HepG2 (cell line): ENCODE measurements at regions not wholly inside any gene's neighbourhood (a gene's known extent, or its start where the extent isn't known, plus 50 kb on each side); places are given as distances from the start of the nearest gene placed in this dataset.

Experiments
- ATAC-seq: fragments of 200-7000 bp; cut with Tn5 transposase; 3 replicates; pipeline ENCODE4 v1.9.1; 2020; ENCODE audit warnings: mild to moderate bottlenecking, moderate library complexity
- BruUV-seq: library from RNA; stranded (reverse); fragments of 400-500 nt; replicated peaks from 2 replicates; lab custom pipeline; 2021; lab: Mats Ljungman, UMichigan
- CTCF ChIA-PET: fragments of 300-600 bp; formaldehyde crosslinking; extraction: SDS; loops from one replicate; lab custom pipeline; 2021; ENCODE audit warnings: low total read pairs, inconsistent platforms, low intra/inter-chr PET ratio; lab: Yijun Ruan, JAX
- POLR2A ChIA-PET: fragments of 350-600 bp; sonication (Branson Sonifier 250); formaldehyde crosslinking; loops from one replicate; lab custom pipeline; 2020; ENCODE audit warnings: antibody characterized with exemption, inconsistent platforms; lab: Yijun Ruan, JAX
- DNase-seq: peaks from one replicate; pipeline ENCODE4 v3.0.0-alpha.2; 2015; ENCODE audit warnings: low spot score
- FAIRE-seq: peaks from 3 replicates; lab custom pipeline; 2011; peaks lifted over from hg19 to GRCh38; lab: Jason Lieb, UNC
- H2AFZ ChIP-seq: one replicate; pipeline ENCODE4 v1.6.1; 2011; ENCODE audit warnings: low read length, inconsistent platforms
- H3K27ac ChIP-seq: fragments of 300-600 bp; 3 replicates; pipeline ENCODE4 v1.8.0; 2011; ENCODE audit warnings: mixed run types, mild to moderate bottlenecking, mixed read lengths, low read length, inconsistent platforms; ENCODE audit not compliant: insufficient read depth; ENCODE audit errors: extremely low read length
- H3K27me3 ChIP-seq, 2 experiments: fragments of 200-600 bp in 1 of 2; 2 replicates in 1 of 2; 3 replicates in 1 of 2; pipeline versions ENCODE4 v1.6.0 to v1.8.0; 2011; ENCODE audit warnings: low read length in 2 of 2, mild to moderate bottlenecking in 2 of 2, moderate library complexity in 2 of 2, inconsistent platforms in 1 of 2; ENCODE audit not compliant: insufficient read depth in 2 of 2, control insufficient read depth in 1 of 2
- H3K36me3 ChIP-seq, 2 experiments: fragments of 200-600 bp in 1 of 2; replicated peaks in 1 of 2; 2 replicates in 1 of 2; 3 replicates in 1 of 2; pipeline versions ENCODE4 v1.5.1 to v1.8.0; 2011; ENCODE audit warnings: low read length in 2 of 2, inconsistent platforms in 1 of 2; ENCODE audit not compliant: insufficient read depth in 2 of 2, control insufficient read depth in 1 of 2
- H3K4me1 ChIP-seq: 2 replicates; pipeline ENCODE4 v1.5.1; 2012; ENCODE audit warnings: low read length, inconsistent platforms; ENCODE audit not compliant: insufficient read depth
- H3K4me2 ChIP-seq: 2 replicates; pipeline ENCODE4 v1.6.0; 2011; ENCODE audit warnings: low read depth, low read length, inconsistent platforms
- H3K4me3 ChIP-seq, 3 experiments: fragments of 200-600 bp in 1 of 3; sonication (generic), shearing (Covaris generic) in 1 of 3; replicated peaks in 1 of 3; 2 replicates each; pipeline ENCODE4 v1.5.1; 2011 to 2016; ENCODE audit warnings: low read length in 3 of 3, inconsistent platforms in 2 of 3, low read depth in 2 of 3, mild to moderate bottlenecking in 2 of 3, control low read depth in 1 of 3, mixed read lengths in 1 of 3; ENCODE audit not compliant: insufficient read depth in 1 of 3
- H3K79me2 ChIP-seq: one replicate; pipeline ENCODE4 v1.6.1; 2011; ENCODE audit warnings: low read length, inconsistent platforms; ENCODE audit not compliant: insufficient read depth
- H3K9ac ChIP-seq: 2 replicates; pipeline ENCODE4 v1.6.0; 2011; ENCODE audit warnings: mild to moderate bottlenecking, low read depth, low read length, inconsistent platforms; ENCODE audit not compliant: insufficient read depth
- H3K9me3 ChIP-seq: 2 replicates; pipeline ENCODE4 v1.5.1; 2012; ENCODE audit warnings: mild to moderate bottlenecking, low read length
- H4K20me1 ChIP-seq: 2 replicates; pipeline ENCODE4 v1.6.0; 2011; ENCODE audit warnings: inconsistent platforms, mild to moderate bottlenecking, low read length, moderate library complexity; ENCODE audit not compliant: insufficient read depth
- AGO2 ChIP-seq: fragments of 200-400 bp; formaldehyde crosslinking; optimal IDR thresholded peaks from 2 replicates; pipeline ENCODE3; 2017; ENCODE audit warnings: mild to moderate bottlenecking, low read depth, low read length, moderate library complexity
- ATF1 ChIP-seq: IDR thresholded peaks from 2 replicates; pipeline ENCODE4 v1.6.1; 2016; ENCODE audit warnings: mild to moderate bottlenecking, control low read depth
- HES4 ChIP-seq: sonication (generic); formaldehyde crosslinking; IDR thresholded peaks from 2 replicates; pipeline ENCODE4 v1.9.0; 2021; ENCODE audit warnings: mild to moderate bottlenecking, missing genetic modification reagents, borderline replicate concordance
- KDM4B ChIP-seq: sonication (generic); formaldehyde crosslinking; IDR thresholded peaks from 2 replicates; pipeline ENCODE4 v1.4.0; 2020; ENCODE audit warnings: missing genetic modification reagents
- POLR2A ChIP-seq, 2 experiments: IDR thresholded peaks; 2 replicates each; pipeline ENCODE4 v1.6.1; 2011; ENCODE audit warnings: low read depth in 2 of 2, low read length in 2 of 2, mild to moderate bottlenecking in 1 of 2, moderate library complexity in 1 of 2; ENCODE audit not compliant: insufficient read depth in 1 of 2
- RXRB ChIP-seq: IDR thresholded peaks from 2 replicates; pipeline ENCODE4 v1.6.1; 2016; ENCODE audit warnings: borderline replicate concordance, missing genetic modification reagents, missing compliant biosample characterization
- ZFP90 ChIP-seq: sonication (generic); formaldehyde crosslinking; IDR thresholded peaks from 2 replicates; pipeline ENCODE4 v1.8.0; 2022; ENCODE audit warnings: missing genetic modification reagents, mild to moderate bottlenecking, inconsistent platforms, borderline replicate concordance
- ZKSCAN5 ChIP-seq: sonication (generic); formaldehyde crosslinking; IDR thresholded peaks from 2 replicates; pipeline ENCODE4 v1.5.1; 2020; ENCODE audit warnings: mild to moderate bottlenecking, missing genetic modification reagents
- ZNF441 ChIP-seq: sonication (generic); formaldehyde crosslinking; IDR thresholded peaks from 2 replicates; pipeline ENCODE4 v1.7.0; 2021; ENCODE audit warnings: missing genetic modification reagents, borderline replicate concordance
- ZNF512 ChIP-seq: sonication (generic); formaldehyde crosslinking; IDR thresholded peaks from 2 replicates; pipeline ENCODE4 v1.4.0; 2020; ENCODE audit warnings: mild to moderate bottlenecking, missing genetic modification reagents
- WGBS: methylation state at CpG from one replicate; pipeline ENCODE4 v1.1.6; 2017; ENCODE audit warnings: low lambda C conversion rate; 5-methylcytosine and 5-hydroxymethylcytosine counted together
- in situ Hi-C: cut with HindIII; loops from 2 replicates; pipeline ENCODE4 v1.10.0; 2017; ENCODE audit warnings: low pct_unique_long_range_greater_than_20kb; ENCODE audit not compliant: extremely low pct_ligation_motif_present
- intact Hi-C: fragments of 100-400 bp; cut with micrococcal nuclease; formaldehyde crosslinking; loops from one replicate; pipeline ENCODE4 v1.10.0; 2022; ENCODE audit not compliant: unreplicated experiment
- TF ChIP-seq, protein P1 (sequence below): sonication (generic); formaldehyde crosslinking; IDR thresholded peaks from 2 replicates; pipeline ENCODE4 v1.4.0; 2020; ENCODE audit warnings: mild to moderate bottlenecking, missing genetic modification reagents

GRCh38 chr9:106655966-106656365 is 207.0 kb upstream of the ZNF462 start:
- 3% methylated on average over 2 of the region's 2 CpGs for WGBS
- H3K9ac ChIP-seq, result no peak overlapping the region
- no peaks in the 10 kb centered on the region for H3K36me3 ChIP-seq
- H2AFZ ChIP-seq, result no peak overlapping the region
- no peaks in the 10 kb centered on the region for H3K4me1 ChIP-seq
- in situ Hi-C loops (no loop called here), intact Hi-C loops (no loop called here)
- no peak for DNase-seq
- BruUV-seq, result no TSS peak
- no peak overlapping the region for H3K4me3 ChIP-seq
- H4K20me1 ChIP-seq, result no peaks in the 10 kb centered on the region
- no peaks in the 10 kb centered on the region for H3K79me2 ChIP-seq
- TF ChIP-seq, protein P1, sequence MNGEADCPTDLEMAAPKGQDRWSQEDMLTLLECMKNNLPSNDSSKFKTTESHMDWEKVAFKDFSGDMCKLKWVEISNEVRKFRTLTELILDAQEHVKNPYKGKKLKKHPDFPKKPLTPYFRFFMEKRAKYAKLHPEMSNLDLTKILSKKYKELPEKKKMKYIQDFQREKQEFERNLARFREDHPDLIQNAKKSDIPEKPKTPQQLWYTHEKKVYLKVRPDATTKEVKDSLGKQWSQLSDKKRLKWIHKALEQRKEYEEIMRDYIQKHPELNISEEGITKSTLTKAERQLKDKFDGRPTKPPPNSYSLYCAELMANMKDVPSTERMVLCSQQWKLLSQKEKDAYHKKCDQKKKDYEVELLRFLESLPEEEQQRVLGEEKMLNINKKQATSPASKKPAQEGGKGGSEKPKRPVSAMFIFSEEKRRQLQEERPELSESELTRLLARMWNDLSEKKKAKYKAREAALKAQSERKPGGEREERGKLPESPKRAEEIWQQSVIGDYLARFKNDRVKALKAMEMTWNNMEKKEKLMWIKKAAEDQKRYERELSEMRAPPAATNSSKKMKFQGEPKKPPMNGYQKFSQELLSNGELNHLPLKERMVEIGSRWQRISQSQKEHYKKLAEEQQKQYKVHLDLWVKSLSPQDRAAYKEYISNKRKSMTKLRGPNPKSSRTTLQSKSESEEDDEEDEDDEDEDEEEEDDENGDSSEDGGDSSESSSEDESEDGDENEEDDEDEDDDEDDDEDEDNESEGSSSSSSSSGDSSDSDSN (CRISPR knock-in tag), result no peak
- TF ChIP-seq HES4 (CRISPR knock-in tag) (no peak), ZNF441 (CRISPR knock-in tag) (no peak), ZFP90 (CRISPR knock-in tag) (no peak), ATF1 (no peak), POLR2A (IDR thresholded peaks at IDR 0.05; ENCODE audit: insufficient read depth in 1 of 2, low read depth in 2 of 2, low read length in 2 of 2) (no peak), KDM4B (CRISPR knock-in tag) (no peak), ZKSCAN5 (CRISPR knock-in tag) (no peak), AGO2 (no peak), RXRB (CRISPR knock-in tag) (no peak), ZNF512 (CRISPR knock-in tag) (no peak)
- ChIA-PET CTCF (no interaction called here), POLR2A (no interaction called here)
- FAIRE-seq, result no peak
- ATAC-seq, result no peak
- H3K27ac ChIP-seq, result no peak overlapping the region
- no peaks in the 10 kb centered on the region for H3K9me3 ChIP-seq
- H3K27me3 ChIP-seq, result no peaks in the 10 kb centered on the region
- no peak overlapping the region for H3K4me2 ChIP-seq
